Chondrocyte (in vitro differentiated cells): ENCODE measurements at regions not wholly inside any gene's neighbourhood (a gene's known extent, or its start where the extent isn't known, plus 50 kb on each side); places are given as distances from the start of the nearest gene placed in this dataset.

Experiments
- DNase-seq: peaks from one replicate; pipeline ENCODE4 v3.0.0; 2021; ENCODE audit warnings: mixed read lengths, low spot score
- H3K27ac Mint-ChIP-seq: one replicate; pipeline ENCODE4 v1.8.0; 2021; ENCODE audit warnings: mild to moderate bottlenecking, moderate library complexity, mixed read lengths; ENCODE audit not compliant: unreplicated experiment
- H3K27me3 Mint-ChIP-seq: 2 replicates; pipeline ENCODE4 v1.8.0; 2021; ENCODE audit warnings: low read depth, mixed read lengths
- H3K36me3 Mint-ChIP-seq: 2 replicates; pipeline ENCODE4 v1.8.0; 2021; ENCODE audit warnings: low read depth, mixed read lengths
- H3K4me1 Mint-ChIP-seq: 2 replicates; pipeline ENCODE4 v1.8.0; 2021; ENCODE audit warnings: low read depth, mild to moderate bottlenecking, mixed read lengths
- H3K4me3 Mint-ChIP-seq: one replicate; pipeline ENCODE4 v1.8.0; 2021; ENCODE audit warnings: mild to moderate bottlenecking, moderate library complexity, mixed read lengths; ENCODE audit not compliant: unreplicated experiment
- H3K9me3 Mint-ChIP-seq: 2 replicates; pipeline ENCODE4 v1.8.0; 2021; ENCODE audit warnings: low read depth, mixed read lengths
- CTCF ChIP-seq: fragments of 200-600 bp; sonication (generic); IDR thresholded peaks from 2 replicates; pipeline ENCODE4 v1.5.0; 2021; ENCODE audit warnings: antibody characterized with exemption, mild to moderate bottlenecking, moderate library complexity

- TF ChIP-seq CTCF = no peak
- H3K27me3 Mint-ChIP-seq = no peaks in the 10 kb centered on the region
- no peak overlapping the region for H3K4me3 Mint-ChIP-seq
- no peaks in the 10 kb centered on the region for H3K36me3 Mint-ChIP-seq
- no peaks in the 10 kb centered on the region for H3K9me3 Mint-ChIP-seq
- H3K4me1 Mint-ChIP-seq = peaks cover 14% of the 10 kb centered on the region
- no peak overlapping the region for H3K27ac Mint-ChIP-seq
- DNase-seq = no peak
Observed at GRCh38 chr5:58245476-58245840, 214.4 kb downstream of the PLK2 start.

- H3K36me3 Mint-ChIP-seq = no peaks in the 10 kb centered on the region
- no peak overlapping the region for H3K4me3 Mint-ChIP-seq
- H3K4me1 Mint-ChIP-seq = peaks cover 18% of the 10 kb centered on the region
- no peaks in the 10 kb centered on the region for H3K9me3 Mint-ChIP-seq
- no peak overlapping the region for H3K27ac Mint-ChIP-seq
- TF ChIP-seq CTCF = no peak
- no peak for DNase-seq
- no peaks in the 10 kb centered on the region for H3K27me3 Mint-ChIP-seq
Observed at GRCh38 chr5:58244819-58245475, 214.9 kb downstream of the PLK2 start.

- Mint-ChIP-seq H3K27me3 (no peaks in the 10 kb centered on the region), H3K4me1 (peaks cover 12% of the 10 kb centered on the region), H3K27ac (no peak overlapping the region), H3K4me3 (no peak overlapping the region), H3K36me3 (no peaks in the 10 kb centered on the region), H3K9me3 (no peaks in the 10 kb centered on the region)
- no peak for TF ChIP-seq CTCF
- DNase-seq = no peak
Observed at GRCh38 chr5:58241389-58241788, 218.5 kb downstream of the PLK2 start.

- H3K27ac Mint-ChIP-seq = peak overlapping the region; percentile 14
Observed at GRCh38 chr5:58240322-58240721, 219.6 kb downstream of the PLK2 start.

GRCh38 chr5:58239731-58240130 lies 220.2 kb downstream of the PLK2 start:
- Mint-ChIP-seq H3K4me1 (peaks cover 11% of the 10 kb centered on the region), H3K27me3 (no peaks in the 10 kb centered on the region), H3K36me3 (no peaks in the 10 kb centered on the region), H3K9me3 (no peaks in the 10 kb centered on the region), H3K27ac (no peak overlapping the region), H3K4me3 (no peak overlapping the region)
- no peak for DNase-seq
- no peak for TF ChIP-seq CTCF

More at GRCh38 chr5:58240322-58240721, 219.6 kb downstream of the PLK2 start:
- no peak overlapping the region for H3K4me3 Mint-ChIP-seq
- no peaks in the 10 kb centered on the region for H3K36me3 Mint-ChIP-seq
- DNase-seq = no peak
- no peaks in the 10 kb centered on the region for H3K9me3 Mint-ChIP-seq
- no peak for TF ChIP-seq CTCF
- H3K27me3 Mint-ChIP-seq = no peaks in the 10 kb centered on the region
- peaks cover 11% of the 10 kb centered on the region for H3K4me1 Mint-ChIP-seq
